ENCODE measurements at regions not wholly inside any gene's neighbourhood (a gene's known extent, or its start where the extent isn't known, plus 50 kb on each side); places are given as distances from the start of the nearest gene placed in this dataset.

DNA sequence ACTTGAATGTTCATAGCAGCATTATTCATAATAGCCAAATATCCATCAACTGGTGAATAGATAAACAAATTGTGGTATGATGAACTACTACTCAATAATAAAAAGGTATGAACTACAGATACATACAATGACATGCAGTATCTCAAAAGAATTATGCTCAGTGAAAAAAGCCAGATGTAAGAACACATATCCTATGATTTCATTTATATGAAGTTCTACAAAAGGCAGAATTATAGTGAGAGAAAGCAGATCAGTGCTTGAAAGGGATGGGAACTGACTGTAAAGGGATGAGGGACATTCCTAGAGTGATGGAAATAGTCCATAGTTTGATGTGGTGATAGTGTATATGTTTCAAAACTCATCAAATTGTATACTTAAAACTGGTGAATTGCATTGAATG, 339.0 kb downstream of the ENC1 start:
- TF ChIP-seq POLR2A (IDR thresholded peaks at IDR 0.05; ENCODE audit: low read depth, low read length) = no peak
- no peak for TF ChIP-seq POLR2AphosphoS5 (IDR thresholded peaks at IDR 0.05; ENCODE audit: low read depth, low read length)
